Panc1 (cell line): ENCODE measurements at regions not wholly inside any gene's neighbourhood (a gene's known extent, or its start where the extent isn't known, plus 50 kb on each side); places are given as distances from the start of the nearest gene placed in this dataset.

Experiments
- ATAC-seq: fragments of 200-7000 bp; cut with Tn5 transposase; 2 replicates; pipeline ENCODE4 v1.9.1; 2020; ENCODE audit warnings: mild to moderate bottlenecking, moderate library complexity
- BruUV-seq: library from RNA; stranded (reverse); fragments of 400-500 nt; replicated peaks from 2 replicates; lab custom pipeline; 2021; lab: Mats Ljungman, UMichigan
- CTCF ChIA-PET: fragments of 300-600 bp; sonication (Branson Sonifier 250); formaldehyde crosslinking; loops from one replicate; lab custom pipeline; 2022; ENCODE audit warnings: antibody characterized with exemption; lab: Charles Lee
- POLR2A ChIA-PET: fragments of 300-600 bp; sonication (Branson Sonifier 250); formaldehyde crosslinking; loops from one replicate; lab custom pipeline; 2022; ENCODE audit warnings: antibody characterized with exemption; lab: Charles Lee
- DNase-seq: peaks from one replicate; pipeline ENCODE4 v3.0.0-alpha.2; 2010; ENCODE audit warnings: low read depth, low spot score
- H3K27ac ChIP-seq: 2 replicates; pipeline ENCODE4 v1.5.1; 2011; ENCODE audit warnings: mild to moderate bottlenecking, low read length, inconsistent platforms
- H3K27me3 ChIP-seq: fragments of 200-500 bp; sonication (Bioruptor generic); 2 replicates; pipeline ENCODE4 v1.6.0; 2014; ENCODE audit warnings: low read length, inconsistent platforms; ENCODE audit not compliant: control insufficient read depth, insufficient read depth
- H3K36me3 ChIP-seq: fragments of 200-500 bp; sonication (Bioruptor generic); 2 replicates; pipeline ENCODE4 v1.5.1; 2014; ENCODE audit warnings: inconsistent platforms, mild to moderate bottlenecking, low read length, moderate library complexity; ENCODE audit not compliant: control insufficient read depth, insufficient read depth
- H3K4me1 ChIP-seq: 2 replicates; pipeline ENCODE4 v1.5.1; 2011; ENCODE audit warnings: inconsistent platforms, mild to moderate bottlenecking, low read length, moderate library complexity; ENCODE audit not compliant: control insufficient read depth, insufficient read depth
- H3K4me3 ChIP-seq, 2 experiments: 2 replicates each; pipeline ENCODE4 v1.5.1; 2011 to 2012; ENCODE audit warnings: low read depth in 2 of 2, low read length in 2 of 2, mild to moderate bottlenecking in 2 of 2, inconsistent platforms in 1 of 2, moderate library complexity in 1 of 2
- H3K9me3 ChIP-seq: fragments of 200-500 bp; sonication (Bioruptor generic); 2 replicates; pipeline ENCODE4 v1.5.1; 2014; ENCODE audit warnings: low read depth, mild to moderate bottlenecking, inconsistent platforms, low read length, moderate library complexity; ENCODE audit not compliant: control insufficient read depth, insufficient read depth
- CTCF ChIP-seq: fragments of 450-650 bp; IDR thresholded peaks from 2 replicates; pipeline ENCODE4 v1.5.1; 2017; ENCODE audit warnings: mild to moderate bottlenecking
- POLR2AphosphoS5 ChIP-seq: IDR thresholded peaks from 2 replicates; pipeline ENCODE4 v1.6.1; 2012; ENCODE audit warnings: mild to moderate bottlenecking, low read depth, low read length, moderate library complexity
- SIN3A ChIP-seq: IDR thresholded peaks from 2 replicates; pipeline ENCODE4 v1.6.1; 2012; ENCODE audit warnings: low read depth, mild to moderate bottlenecking, low read length, moderate library complexity, borderline replicate concordance; ENCODE audit not compliant: insufficient read depth
- TCF7L2 ChIP-seq: IDR thresholded peaks from 2 replicates; pipeline ENCODE4 v1.6.1; 2011; ENCODE audit warnings: mild to moderate bottlenecking, low read depth, low read length, inconsistent platforms
- in situ Hi-C: cut with HindIII; loops from 2 replicates; pipeline ENCODE4 v1.10.0; 2016; ENCODE audit warnings: low sequenced_read_pairs, low pct_unique_long_range_greater_than_20kb
- intact Hi-C: fragments of 100-400 bp; cut with micrococcal nuclease; formaldehyde crosslinking; loops from one replicate; pipeline ENCODE4 v1.10.0; 2022; ENCODE audit not compliant: unreplicated experiment
- TF ChIP-seq, protein P1 (sequence below), 2 experiments: IDR thresholded peaks; 2 replicates each; pipeline ENCODE4 v1.6.1; 2011 to 2012; ENCODE audit warnings: low read depth in 2 of 2, control low read depth in 1 of 2, low read length in 1 of 2, mild to moderate bottlenecking in 1 of 2, moderate library complexity in 1 of 2; ENCODE audit not compliant: insufficient read depth in 1 of 2

DNA sequence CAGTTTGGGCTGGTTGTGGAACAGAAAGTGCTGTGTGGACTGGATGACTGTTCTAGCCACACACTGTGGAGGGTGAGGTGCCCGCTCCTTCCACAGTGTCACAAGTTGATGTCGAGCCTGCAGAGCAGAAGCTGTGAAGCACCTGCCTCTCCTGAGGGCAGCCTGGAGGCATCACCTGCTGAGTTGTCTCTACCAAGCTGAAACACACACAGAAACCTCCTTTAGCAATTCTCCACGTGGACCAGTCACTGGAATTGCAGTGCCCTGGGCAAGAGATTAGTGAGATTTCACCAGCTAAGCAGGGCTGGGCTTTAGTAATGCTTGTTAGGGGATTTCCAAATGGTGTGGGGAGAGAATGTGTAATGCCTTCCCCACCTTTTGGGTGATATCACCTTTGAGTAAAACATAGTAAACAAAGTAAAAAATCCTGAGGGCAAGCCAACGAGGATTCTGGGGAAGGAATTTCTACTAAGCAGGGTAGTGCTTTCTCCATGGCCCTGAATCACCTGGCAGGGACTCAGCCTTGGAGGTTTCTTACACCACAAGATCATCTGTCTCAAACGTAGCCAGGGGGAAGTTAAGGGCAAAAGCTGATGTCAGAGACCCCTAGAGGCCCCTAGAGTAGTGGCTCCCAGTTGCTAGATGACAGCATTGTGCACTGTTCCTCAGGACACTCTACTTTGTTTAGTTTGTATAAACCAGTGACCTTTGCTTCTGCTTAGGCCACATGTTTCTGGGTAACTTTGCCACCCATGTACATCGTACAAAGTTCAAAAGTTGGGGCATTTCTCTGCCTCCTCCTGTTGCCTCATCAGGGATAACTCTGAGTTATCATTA lies 233.1 kb upstream of the IGFBP3 start:
- H3K9me3 ChIP-seq, result no peaks in the 10 kb centered on the region
- intact Hi-C loops (loop anchor here (10.0 kb wide), 1 partner anchor 59 kb away; no protein-coding TSS in a partner anchor), in situ Hi-C loops (no loop called here)
- no peaks in the 10 kb centered on the region for H3K36me3 ChIP-seq
- H3K4me3 ChIP-seq, result no peak overlapping the region
- no TSS peak for BruUV-seq
- ChIA-PET POLR2A (interaction anchor here (0.5 kb wide), 1 partner anchor 1000 kb away, joined by 7 read pairs; no protein-coding TSS in a partner anchor), CTCF (no interaction called here)
- TF ChIP-seq POLR2AphosphoS5 (no peak), TCF7L2 (no peak), SIN3A (no peak), CTCF (no peak)
- TF ChIP-seq, protein P1, sequence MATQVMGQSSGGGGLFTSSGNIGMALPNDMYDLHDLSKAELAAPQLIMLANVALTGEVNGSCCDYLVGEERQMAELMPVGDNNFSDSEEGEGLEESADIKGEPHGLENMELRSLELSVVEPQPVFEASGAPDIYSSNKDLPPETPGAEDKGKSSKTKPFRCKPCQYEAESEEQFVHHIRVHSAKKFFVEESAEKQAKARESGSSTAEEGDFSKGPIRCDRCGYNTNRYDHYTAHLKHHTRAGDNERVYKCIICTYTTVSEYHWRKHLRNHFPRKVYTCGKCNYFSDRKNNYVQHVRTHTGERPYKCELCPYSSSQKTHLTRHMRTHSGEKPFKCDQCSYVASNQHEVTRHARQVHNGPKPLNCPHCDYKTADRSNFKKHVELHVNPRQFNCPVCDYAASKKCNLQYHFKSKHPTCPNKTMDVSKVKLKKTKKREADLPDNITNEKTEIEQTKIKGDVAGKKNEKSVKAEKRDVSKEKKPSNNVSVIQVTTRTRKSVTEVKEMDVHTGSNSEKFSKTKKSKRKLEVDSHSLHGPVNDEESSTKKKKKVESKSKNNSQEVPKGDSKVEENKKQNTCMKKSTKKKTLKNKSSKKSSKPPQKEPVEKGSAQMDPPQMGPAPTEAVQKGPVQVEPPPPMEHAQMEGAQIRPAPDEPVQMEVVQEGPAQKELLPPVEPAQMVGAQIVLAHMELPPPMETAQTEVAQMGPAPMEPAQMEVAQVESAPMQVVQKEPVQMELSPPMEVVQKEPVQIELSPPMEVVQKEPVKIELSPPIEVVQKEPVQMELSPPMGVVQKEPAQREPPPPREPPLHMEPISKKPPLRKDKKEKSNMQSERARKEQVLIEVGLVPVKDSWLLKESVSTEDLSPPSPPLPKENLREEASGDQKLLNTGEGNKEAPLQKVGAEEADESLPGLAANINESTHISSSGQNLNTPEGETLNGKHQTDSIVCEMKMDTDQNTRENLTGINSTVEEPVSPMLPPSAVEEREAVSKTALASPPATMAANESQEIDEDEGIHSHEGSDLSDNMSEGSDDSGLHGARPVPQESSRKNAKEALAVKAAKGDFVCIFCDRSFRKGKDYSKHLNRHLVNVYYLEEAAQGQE (IDR thresholded peaks at IDR 0.05; ENCODE audit: insufficient read depth in 1 of 2, low read depth in 2 of 2, low read length in 1 of 2), result no peak
- ATAC-seq (peak; percentile 84), DNase-seq (no peak)
- H3K4me1 ChIP-seq, result peaks cover 2% of the 10 kb centered on the region; the same call in 1 of the 2 replicates
- no peaks in the 10 kb centered on the region for H3K27me3 ChIP-seq
- H3K27ac ChIP-seq, result peak overlapping the region; percentile 12; the same call in 1 of the 2 replicates

DNA sequence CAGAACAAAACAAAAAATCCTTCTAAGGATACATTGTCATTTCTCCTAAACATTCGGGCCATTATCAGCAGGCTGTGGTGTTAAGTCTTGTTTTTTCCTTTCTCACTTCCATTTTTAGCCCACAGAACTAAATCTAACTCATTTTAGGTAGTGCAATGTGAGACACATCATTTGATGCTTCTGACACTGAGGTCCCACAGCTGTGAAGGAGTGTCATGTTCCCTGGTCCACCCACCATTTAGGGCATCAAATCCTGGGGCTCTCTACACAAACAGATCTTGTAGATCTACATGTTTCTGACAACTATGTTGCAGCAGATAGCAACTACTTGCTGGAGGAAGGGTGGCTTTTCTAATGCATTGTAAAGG lies 232.5 kb upstream of the IGFBP3 start:
- H3K4me3 ChIP-seq, result no peak overlapping the region
- POLR2A ChIA-PET, result interaction anchor here (0.5 kb wide), 1 partner anchor 1000 kb away, joined by 7 read pairs; no protein-coding TSS in a partner anchor
- no peak overlapping the region; the same call in 1 of the 2 replicates for H3K27ac ChIP-seq

More for the DNA sequence above, 232.5 kb upstream of the IGFBP3 start:
- intact Hi-C loops, result loop anchor here (10.0 kb wide), 1 partner anchor 59 kb away; no protein-coding TSS in a partner anchor
- H3K9me3 ChIP-seq, result no peaks in the 10 kb centered on the region
- ATAC-seq, result no peak
- H3K4me1 ChIP-seq, result peaks cover 2% of the 10 kb centered on the region; the same call in 1 of the 2 replicates
- DNase-seq, result no peak
- BruUV-seq, result no TSS peak
- no peaks in the 10 kb centered on the region for H3K27me3 ChIP-seq
- in situ Hi-C loops, result no loop called here
- H3K36me3 ChIP-seq, result no peaks in the 10 kb centered on the region
- CTCF ChIA-PET, result no interaction called here
- TF ChIP-seq TCF7L2 (no peak), CTCF (no peak), SIN3A (no peak), POLR2AphosphoS5 (no peak)
- TF ChIP-seq, protein P1 (IDR thresholded peaks at IDR 0.05; ENCODE audit: insufficient read depth in 1 of 2, low read depth in 2 of 2, low read length in 1 of 2), result no peak
